NB4 (cell line): ENCODE measurements at regions not wholly inside any gene's neighbourhood (a gene's known extent, or its start where the extent isn't known, plus 50 kb on each side); places are given as distances from the start of the nearest gene placed in this dataset.
"Not testable (repeated sequence)": the region's sequence is repeated elsewhere in the genome, so short reads cannot be mapped to it uniquely, and the experiment has no call there.

Experiments used
- DNase-seq: peaks from one replicate; pipeline ENCODE4 v3.0.0; 2010; ENCODE audit warnings: low read depth
- H3K4me3 ChIP-seq: one replicate; pipeline ENCODE4 v1.5.1; 2011; ENCODE audit warnings: mild to moderate bottlenecking, low read depth, low read length, moderate library complexity
- MYC ChIP-seq: IDR thresholded peaks from 2 replicates; pipeline ENCODE4 v1.6.1; 2011; ENCODE audit warnings: low read depth, low read length
- POLR2A ChIP-seq: IDR thresholded peaks from 2 replicates; pipeline ENCODE4 v1.6.1; 2011; ENCODE audit warnings: mild to moderate bottlenecking; ENCODE audit not compliant: insufficient read length; ENCODE audit errors: extremely low read depth
- TF ChIP-seq, protein P1 (sequence below): IDR thresholded peaks from 2 replicates; pipeline ENCODE4 v1.6.1; 2011; ENCODE audit warnings: low read depth, low read length
- TF ChIP-seq, protein P2 (sequence below): IDR thresholded peaks from one replicate; pipeline ENCODE4 v1.5.1; 2012; ENCODE audit warnings: low read depth, low read length

DNA sequence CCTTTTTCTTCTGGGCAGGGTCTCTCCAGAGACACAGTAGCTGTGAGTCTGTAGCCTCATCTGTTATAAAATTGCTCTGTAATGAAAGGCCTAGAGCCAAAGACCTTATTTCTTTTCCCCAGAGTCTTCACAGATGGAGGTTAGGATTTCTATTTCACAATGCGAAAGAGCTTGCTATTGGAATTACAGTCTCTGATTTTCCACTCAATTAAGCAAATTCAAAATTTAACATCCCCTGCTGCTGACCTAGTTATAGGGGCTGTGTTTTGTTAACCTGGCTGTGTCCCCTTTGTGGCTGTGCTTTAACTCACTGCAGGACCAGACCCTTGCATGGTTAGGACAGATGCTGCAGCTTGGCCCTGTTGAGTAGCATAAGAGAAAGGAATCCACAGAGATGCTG lies 190.3 kb upstream of the NMUR2 start:
- TF ChIP-seq MYC, result no peak
- no peak for TF ChIP-seq POLR2A
- TF ChIP-seq, protein P1, sequence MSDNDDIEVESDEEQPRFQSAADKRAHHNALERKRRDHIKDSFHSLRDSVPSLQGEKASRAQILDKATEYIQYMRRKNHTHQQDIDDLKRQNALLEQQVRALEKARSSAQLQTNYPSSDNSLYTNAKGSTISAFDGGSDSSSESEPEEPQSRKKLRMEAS, result no peak
- TF ChIP-seq, protein P2, sequence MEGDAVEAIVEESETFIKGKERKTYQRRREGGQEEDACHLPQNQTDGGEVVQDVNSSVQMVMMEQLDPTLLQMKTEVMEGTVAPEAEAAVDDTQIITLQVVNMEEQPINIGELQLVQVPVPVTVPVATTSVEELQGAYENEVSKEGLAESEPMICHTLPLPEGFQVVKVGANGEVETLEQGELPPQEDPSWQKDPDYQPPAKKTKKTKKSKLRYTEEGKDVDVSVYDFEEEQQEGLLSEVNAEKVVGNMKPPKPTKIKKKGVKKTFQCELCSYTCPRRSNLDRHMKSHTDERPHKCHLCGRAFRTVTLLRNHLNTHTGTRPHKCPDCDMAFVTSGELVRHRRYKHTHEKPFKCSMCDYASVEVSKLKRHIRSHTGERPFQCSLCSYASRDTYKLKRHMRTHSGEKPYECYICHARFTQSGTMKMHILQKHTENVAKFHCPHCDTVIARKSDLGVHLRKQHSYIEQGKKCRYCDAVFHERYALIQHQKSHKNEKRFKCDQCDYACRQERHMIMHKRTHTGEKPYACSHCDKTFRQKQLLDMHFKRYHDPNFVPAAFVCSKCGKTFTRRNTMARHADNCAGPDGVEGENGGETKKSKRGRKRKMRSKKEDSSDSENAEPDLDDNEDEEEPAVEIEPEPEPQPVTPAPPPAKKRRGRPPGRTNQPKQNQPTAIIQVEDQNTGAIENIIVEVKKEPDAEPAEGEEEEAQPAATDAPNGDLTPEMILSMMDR, result no peak
- DNase-seq, result no peak
- no peak overlapping the region for H3K4me3 ChIP-seq

DNA sequence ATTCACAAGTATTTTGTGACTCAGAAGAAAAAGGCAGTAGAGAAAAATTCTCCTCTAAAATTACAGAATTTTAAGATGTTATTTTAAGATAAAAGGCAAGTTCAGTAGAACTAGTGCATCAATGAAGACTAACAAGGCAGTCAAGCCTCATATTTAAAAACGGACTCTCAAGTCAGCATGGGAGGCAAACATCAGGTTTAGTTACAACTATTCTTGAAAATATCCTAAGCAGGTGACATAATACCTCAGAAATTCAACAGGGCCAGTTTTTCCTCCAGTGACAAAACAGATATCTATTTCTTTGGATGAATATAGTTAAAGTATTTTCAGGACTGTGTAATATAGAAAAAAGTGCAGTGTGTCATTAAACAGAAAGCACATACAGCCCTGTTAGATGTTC lies 194.0 kb upstream of the NMUR2 start:
- H3K4me3 ChIP-seq, result no peak overlapping the region
- TF ChIP-seq, protein P1, result no peak
- TF ChIP-seq MYC (no peak), POLR2A (no peak)
- TF ChIP-seq, protein P2, result no peak
- no peak for DNase-seq

DNA sequence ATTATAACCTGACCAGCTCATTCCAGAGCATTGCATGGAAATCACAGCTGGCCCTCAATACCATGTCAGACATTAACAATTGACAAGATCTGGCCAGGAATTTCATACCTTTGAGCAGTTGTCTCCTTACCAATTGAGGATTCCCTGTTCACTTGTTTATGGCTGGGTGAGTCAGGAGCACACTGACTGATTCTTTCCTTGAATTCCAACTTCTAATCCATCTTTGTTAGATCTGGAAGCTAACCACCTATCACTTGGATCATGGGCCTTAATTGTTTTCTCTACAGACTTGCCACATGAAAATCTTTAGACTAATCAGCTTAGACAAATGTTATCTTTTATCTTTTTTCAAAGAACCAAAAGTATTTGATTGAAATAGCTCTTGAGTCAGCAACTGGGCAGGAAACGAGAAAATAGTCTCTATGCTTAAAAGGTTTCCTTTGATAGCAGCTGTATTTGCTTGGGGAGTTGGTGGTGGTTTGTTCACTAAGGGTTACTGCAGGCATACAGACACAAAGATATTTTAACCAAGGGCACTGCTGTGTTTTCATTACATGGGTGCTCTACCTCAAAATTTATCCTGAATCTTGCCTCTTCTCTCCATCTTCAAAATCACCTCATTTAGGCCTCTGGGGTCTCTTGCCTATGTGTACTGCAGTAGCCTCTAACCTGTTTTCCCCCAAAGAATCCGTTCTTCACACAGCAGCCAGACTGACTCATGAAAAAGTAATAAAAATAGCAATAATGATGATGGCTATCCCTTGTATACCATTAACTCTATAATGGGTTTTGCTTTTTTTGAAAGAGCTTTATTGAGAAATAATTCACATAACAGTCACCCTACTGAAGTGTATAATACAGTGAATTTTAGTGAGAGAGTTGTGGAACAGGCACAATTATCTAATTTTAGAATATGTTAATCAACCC lies 197.0 kb upstream of the NMUR2 start:
- no peak overlapping the region for H3K4me3 ChIP-seq
- DNase-seq, result no peak
- TF ChIP-seq MYC (no peak), POLR2A (no peak)

DNA sequence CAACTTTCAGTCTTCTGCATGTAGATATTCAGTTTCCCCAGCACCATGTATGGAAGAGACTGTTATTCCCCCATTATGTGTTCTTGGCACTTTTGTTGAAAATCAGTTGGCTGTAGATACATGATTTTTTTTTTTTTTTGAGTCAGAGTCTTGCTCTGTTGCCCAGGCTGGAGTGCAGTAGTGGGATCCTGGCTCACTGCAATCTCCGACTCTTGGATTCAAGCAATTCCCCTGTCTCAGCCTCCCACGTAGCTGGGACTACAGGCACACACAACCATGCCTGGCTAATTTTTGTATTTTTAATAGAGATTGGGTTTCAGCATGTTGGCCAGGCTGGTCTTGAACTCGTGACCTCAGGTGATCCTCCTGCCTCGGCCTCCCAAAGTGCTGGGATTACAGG lies 201.0 kb upstream of the NMUR2 start:
- DNase-seq, H3K4me3 ChIP-seq: not testable (repeated sequence)

DNA sequence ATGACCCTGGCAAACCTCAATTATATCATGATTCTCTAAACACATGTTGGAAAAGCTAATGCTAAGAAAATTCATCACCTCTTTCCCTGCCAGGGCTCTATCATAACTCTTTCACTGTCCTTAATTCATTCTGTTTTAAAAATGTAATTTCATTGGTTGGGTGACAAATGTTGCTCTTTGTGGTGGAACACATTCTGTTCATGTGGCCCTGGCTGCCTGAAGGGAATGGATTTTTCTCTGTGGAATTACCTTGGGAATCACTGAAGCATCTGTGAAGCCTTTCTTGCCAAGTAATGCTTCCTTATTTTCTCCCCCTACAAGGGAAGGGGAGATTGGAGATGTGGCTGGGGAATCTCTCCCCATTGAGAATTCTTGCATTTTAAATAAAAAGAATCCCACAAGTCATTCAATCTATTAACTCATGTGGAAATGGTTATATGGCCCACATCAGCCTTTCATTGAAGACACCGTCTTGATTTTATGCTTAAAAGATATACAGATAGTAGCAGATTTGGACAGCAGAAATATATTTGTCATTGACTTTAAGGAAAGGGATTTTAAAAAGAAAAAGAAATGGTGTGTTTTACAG lies 201.8 kb upstream of the NMUR2 start:
- TF ChIP-seq MYC (no peak), POLR2A (no peak)
- TF ChIP-seq, protein P1, result no peak
- TF ChIP-seq, protein P2, result no peak
- no peak for DNase-seq
- no peak overlapping the region for H3K4me3 ChIP-seq

DNA sequence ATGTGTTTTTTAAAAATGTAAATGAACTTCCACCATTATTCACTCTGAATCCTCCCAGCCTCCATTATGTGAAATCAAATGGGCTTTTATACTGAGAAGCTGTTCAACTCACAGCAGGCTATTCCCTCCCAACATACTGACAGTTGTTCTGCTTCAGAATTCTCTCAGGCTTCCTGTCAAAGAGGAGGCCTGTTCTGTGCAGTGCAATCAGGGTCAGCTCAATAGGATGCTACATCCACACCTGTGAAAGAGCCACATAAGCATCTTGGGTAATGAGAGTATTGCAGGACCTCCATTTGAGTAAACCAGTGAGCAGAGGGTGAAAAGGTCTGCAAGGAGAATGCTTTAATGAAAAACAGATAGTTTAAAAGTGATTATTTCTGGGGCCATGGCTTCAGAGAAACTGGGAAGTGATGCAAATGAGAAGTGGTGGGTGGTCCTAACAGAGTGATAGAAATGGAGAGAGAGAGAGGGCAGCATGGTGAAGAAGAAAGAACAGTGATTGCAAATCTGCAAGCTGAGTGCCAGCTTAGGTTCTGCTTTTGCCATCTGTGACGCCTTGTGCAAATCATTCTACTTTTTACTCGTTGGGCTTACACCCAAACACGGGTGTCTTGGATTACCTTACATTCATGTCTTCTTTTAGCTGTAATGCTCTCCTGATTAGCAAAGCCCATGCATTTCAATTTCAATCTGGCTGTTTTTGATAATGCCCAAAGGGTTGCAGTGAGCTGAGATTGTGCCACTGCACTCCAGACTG lies 202.5 kb upstream of the NMUR2 start:
- TF ChIP-seq, protein P1, result no peak
- TF ChIP-seq POLR2A (no peak), MYC (no peak)
- TF ChIP-seq, protein P2, result no peak
- no peak for DNase-seq
- no peak overlapping the region for H3K4me3 ChIP-seq
